ENCODE measurements at regions not wholly inside any gene's neighbourhood (a gene's known extent, or its start where the extent isn't known, plus 50 kb on each side); places are given as distances from the start of the nearest gene placed in this dataset.

DNA sequence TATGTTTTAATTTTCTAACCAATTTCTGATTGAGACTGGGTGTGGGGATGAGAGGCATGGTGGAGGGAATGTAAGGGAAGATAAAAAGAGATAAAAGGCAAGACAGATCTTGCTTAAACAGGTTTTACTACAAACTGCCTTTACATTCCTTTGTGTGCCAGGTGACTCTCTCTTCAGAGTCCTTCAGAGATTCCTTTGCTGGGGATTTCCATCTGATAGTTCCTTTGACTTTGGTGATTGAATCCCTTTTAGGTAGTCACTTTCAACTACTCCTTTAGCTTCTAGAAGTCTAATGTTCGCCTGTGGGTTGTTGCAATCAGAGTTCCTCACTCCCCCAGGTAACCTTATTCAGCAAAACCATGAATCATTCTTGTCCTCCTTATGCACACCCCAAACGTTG lies 283.3 kb upstream of the MANEA start:
- TF ChIP-seq, protein P1, sequence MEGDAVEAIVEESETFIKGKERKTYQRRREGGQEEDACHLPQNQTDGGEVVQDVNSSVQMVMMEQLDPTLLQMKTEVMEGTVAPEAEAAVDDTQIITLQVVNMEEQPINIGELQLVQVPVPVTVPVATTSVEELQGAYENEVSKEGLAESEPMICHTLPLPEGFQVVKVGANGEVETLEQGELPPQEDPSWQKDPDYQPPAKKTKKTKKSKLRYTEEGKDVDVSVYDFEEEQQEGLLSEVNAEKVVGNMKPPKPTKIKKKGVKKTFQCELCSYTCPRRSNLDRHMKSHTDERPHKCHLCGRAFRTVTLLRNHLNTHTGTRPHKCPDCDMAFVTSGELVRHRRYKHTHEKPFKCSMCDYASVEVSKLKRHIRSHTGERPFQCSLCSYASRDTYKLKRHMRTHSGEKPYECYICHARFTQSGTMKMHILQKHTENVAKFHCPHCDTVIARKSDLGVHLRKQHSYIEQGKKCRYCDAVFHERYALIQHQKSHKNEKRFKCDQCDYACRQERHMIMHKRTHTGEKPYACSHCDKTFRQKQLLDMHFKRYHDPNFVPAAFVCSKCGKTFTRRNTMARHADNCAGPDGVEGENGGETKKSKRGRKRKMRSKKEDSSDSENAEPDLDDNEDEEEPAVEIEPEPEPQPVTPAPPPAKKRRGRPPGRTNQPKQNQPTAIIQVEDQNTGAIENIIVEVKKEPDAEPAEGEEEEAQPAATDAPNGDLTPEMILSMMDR (IDR thresholded peaks at IDR 0.05): no peak

DNA sequence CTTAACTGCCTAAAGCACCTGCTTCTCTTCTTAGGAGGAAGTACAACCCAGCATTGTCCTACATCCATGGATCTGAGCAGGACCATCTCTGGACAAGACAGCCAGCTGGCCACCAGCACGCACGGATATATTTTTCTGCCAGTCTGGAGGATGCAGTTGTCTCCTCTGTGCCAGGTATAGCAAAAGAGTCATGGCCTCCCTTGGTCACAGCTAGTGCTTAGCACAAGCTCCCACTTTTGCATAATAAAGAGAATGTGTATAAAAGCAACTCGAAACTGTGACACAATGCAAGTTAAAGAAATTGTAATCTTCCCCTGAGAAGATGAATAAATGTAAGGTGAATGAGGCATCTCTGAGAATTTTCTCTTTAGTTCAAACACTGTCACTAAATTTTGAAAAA lies 267.8 kb upstream of the MANEA start:
- TF ChIP-seq, protein P1 (IDR thresholded peaks at IDR 0.05): no peak

DNA sequence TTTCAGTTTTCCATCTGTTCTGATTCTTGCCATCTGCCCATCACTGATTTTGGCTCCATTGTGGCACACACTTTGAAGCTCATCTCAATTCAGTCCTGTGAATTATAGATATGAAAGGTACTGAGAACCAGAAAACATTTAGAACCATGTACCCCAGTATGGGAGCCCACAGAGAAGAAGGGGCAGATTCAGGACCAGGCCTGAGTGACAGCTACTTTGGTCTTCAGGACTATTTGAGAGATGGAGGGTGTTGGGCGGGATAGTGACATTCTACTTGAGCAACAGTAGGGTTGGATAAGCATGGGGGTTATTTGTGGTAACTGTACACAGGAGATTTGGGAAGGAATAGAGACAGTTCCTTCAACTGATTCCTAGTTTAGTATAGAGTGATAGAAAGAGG lies 259.2 kb upstream of the MANEA start:
- TF ChIP-seq, protein P1 (IDR thresholded peaks at IDR 0.05): no peak

DNA sequence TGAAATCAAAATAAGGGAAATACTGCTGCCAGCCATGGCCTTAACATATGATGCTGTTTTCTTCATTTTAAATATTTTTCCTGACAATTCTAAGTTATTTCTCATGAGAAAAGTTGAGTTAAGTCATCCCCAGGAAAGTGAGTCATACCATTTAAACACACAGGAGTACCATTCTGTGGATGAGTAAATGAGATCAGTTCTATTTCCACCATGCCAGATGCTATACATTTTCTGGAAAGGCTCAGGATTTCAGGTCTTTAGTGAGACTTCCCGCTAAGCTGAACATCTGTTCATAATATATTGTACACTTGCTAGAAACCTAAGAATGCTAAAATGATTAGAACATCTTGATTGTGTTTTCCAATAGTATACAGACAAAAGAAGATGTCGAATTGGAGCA lies 256.2 kb upstream of the MANEA start:
- TF ChIP-seq, protein P1 (IDR thresholded peaks at IDR 0.05): no peak

DNA sequence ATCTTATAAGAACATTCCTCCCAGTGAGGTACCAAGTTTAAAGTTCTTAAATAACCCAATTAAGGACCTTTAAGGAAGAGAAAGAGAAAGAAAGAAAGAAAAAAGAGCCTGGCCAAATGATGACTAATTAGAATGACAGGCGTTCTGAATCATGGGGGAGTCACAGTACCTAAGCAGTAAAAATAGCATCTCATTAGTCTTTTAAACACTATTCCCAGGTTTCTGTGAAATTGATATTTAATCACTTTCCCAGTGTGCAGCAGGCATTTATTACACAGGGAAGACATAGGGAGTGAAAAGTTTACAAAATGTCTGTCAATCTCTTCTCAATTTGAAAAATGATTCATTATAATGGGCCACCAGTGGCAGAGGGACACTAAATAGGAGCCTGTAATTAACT lies 251.4 kb upstream of the MANEA start:
- TF ChIP-seq, protein P1 (IDR thresholded peaks at IDR 0.05): no peak

DNA sequence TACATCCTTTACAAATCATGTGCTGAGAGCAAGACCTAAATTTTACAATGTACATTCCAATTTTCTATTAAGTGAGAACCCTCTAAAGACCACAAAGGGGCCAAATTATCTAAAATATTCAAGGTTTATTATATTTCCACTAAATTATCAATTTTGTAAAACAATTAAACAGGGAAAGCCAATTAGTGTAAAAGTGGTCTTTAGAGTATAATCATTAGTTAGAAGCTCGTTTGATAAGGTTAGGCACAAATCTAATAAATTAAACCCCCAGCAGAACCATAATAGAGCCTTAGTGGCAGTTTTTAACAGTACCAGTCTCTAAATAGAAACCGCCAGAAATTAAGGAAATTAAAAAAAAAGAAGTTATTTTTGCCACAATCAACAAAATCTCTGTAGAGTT lies 249.1 kb upstream of the MANEA start:
- TF ChIP-seq, protein P1 (IDR thresholded peaks at IDR 0.05): no peak

DNA sequence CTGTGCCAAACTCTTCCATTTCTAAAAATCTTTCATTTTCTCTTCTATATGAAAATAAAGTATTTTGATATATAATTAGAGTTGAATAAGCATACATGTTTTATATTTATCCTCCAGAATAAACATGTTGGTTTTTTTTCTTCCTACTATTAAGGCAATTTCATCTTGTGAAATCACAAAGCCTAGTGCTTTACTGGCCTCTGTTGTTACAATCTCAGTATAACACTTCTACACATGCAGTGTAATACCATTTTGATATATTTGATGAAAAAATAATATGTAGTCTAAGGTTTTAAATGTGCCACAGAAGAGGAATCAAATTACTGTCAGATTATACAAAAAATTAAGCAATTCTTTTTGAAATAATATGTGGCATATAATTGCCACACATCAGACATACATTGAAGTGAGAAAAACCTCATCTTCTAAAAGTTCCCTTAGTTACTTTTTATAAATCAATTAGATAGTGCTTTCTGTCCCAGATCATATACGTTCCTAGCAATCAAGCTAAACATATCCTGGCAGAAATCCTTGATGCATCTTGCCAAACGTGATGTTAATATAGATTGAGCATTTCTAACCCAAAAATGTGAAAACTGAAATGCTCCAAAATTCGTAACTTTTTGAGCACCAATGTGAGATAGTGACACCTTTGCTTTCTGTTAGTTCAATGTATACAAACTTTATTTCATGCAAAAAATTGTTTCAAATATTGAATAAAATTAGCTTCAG lies 225.1 kb upstream of the MANEA start:
- TF ChIP-seq, protein P1 (IDR thresholded peaks at IDR 0.05): peak; percentile 66

DNA sequence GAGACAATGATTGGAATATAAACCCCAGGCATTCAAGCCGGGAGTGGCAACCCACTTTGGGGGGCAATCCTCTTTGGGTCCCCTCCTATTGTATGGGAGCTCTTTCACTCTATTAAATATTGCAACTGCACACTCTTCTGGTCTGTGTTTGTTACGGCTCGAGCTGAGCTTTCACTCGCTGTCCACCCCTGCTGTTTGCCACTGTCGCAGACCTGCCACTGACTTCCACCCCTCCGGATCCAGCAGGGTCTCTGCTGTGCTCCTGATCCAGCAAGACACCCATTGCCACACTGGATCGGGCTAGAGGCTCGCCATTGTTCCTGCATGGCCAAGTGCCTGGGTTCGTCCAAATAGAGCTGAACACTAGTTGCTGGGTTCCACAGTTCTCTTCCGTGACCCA lies 222.8 kb upstream of the MANEA start:
- TF ChIP-seq, protein P1 (IDR thresholded peaks at IDR 0.05): no peak
